ENCODE measurements at regions not wholly inside any gene's neighbourhood (a gene's known extent, or its start where the extent isn't known, plus 50 kb on each side); places are given as distances from the start of the nearest gene placed in this dataset.

GRCh38 chr2:173623438-173624319 is 269.0 kb downstream of the CDCA7 start:
- no peak for TF ChIP-seq POLR2AphosphoS5 (IDR thresholded peaks at IDR 0.05)
- ATAC-seq = no peak
- no peaks in the 10 kb centered on the region for H3K4me1 ChIP-seq

GRCh38 chr2:173625315-173625714 is 270.6 kb downstream of the CDCA7 start:
- TF ChIP-seq CTCF (IDR thresholded peaks at IDR 0.05) (no peak), POLR2AphosphoS5 (IDR thresholded peaks at IDR 0.05) (no peak), POLR2A (IDR thresholded peaks at IDR 0.05) (no peak), EP300 (IDR thresholded peaks at IDR 0.05) (no peak)
- no peaks in the 10 kb centered on the region for H3K36me3 ChIP-seq
- H3K27ac ChIP-seq = no peak overlapping the region
- H3K4me1 ChIP-seq = no peaks in the 10 kb centered on the region
- no peaks in the 10 kb centered on the region for H3K9me3 ChIP-seq
- 90% methylated on average over 5 of the region's 11 CpGs; no CpG with 5 or more reads in 1 of the 2 donors for WGBS, 2 donors (ENCODE audit: low coverage in 1 of 2)
- H3K4me3 ChIP-seq = no peak overlapping the region
- H3K27me3 ChIP-seq = no peaks in the 10 kb centered on the region
- ATAC-seq = no peak

More at GRCh38 chr2:173623438-173624319, 269.0 kb downstream of the CDCA7 start:
- H3K27me3 ChIP-seq = no peaks in the 10 kb centered on the region
- 53 to 64% methylated on average over 8 to 12 of the region's 13 CpGs for WGBS, 2 donors (ENCODE audit: low coverage in 1 of 2)
- H3K9me3 ChIP-seq = no peaks in the 10 kb centered on the region
- no peak overlapping the region for H3K27ac ChIP-seq
- H3K36me3 ChIP-seq = no peaks in the 10 kb centered on the region
- no peak overlapping the region for H3K4me3 ChIP-seq

- TF ChIP-seq CTCF (IDR thresholded peaks at IDR 0.05) (no peak), POLR2A (IDR thresholded peaks at IDR 0.05) (no peak), POLR2AphosphoS5 (IDR thresholded peaks at IDR 0.05) (no peak), EP300 (IDR thresholded peaks at IDR 0.05) (no peak)
- no peaks in the 10 kb centered on the region for H3K27me3 ChIP-seq
- no peaks in the 10 kb centered on the region for H3K9me3 ChIP-seq
- H3K36me3 ChIP-seq = no peaks in the 10 kb centered on the region
- ATAC-seq = no peak
- no peak overlapping the region for H3K27ac ChIP-seq
- H3K4me1 ChIP-seq = no peaks in the 10 kb centered on the region
- H3K4me3 ChIP-seq = no peak overlapping the region
Measured at GRCh38 chr2:173629076-173629475, 274.4 kb downstream of the CDCA7 start.

- WGBS, 2 donors (ENCODE audit: low coverage in 1 of 2) = 61 to 62% methylated on average over 9 of the region's 9 CpGs
- Histone ChIP-seq H3K27me3 (no peaks in the 10 kb centered on the region), H3K4me3 (no peak overlapping the region), H3K36me3 (no peaks in the 10 kb centered on the region), H3K27ac (peak overlapping the region in 1 of 4 donors; percentile 7), H3K4me1 (no peaks in the 10 kb centered on the region), H3K9me3 (no peaks in the 10 kb centered on the region)
- TF ChIP-seq EP300 (IDR thresholded peaks at IDR 0.05) (no peak), CTCF (IDR thresholded peaks at IDR 0.05) (no peak), POLR2A (IDR thresholded peaks at IDR 0.05) (no peak)
- no peak for ATAC-seq
Measured at GRCh38 chr2:173630425-173631126, 275.9 kb downstream of the CDCA7 start.

GRCh38 chr2:173631127-173631460 is 276.4 kb downstream of the CDCA7 start:
- TF ChIP-seq POLR2A (IDR thresholded peaks at IDR 0.05) (no peak), EP300 (IDR thresholded peaks at IDR 0.05) (no peak)
- Histone ChIP-seq H3K4me3 (no peak overlapping the region), H3K27me3 (no peaks in the 10 kb centered on the region), H3K27ac (peak overlapping the region in 1 of 4 donors; percentile 7), H3K36me3 (no peaks in the 10 kb centered on the region), H3K4me1 (no peaks in the 10 kb centered on the region), H3K9me3 (no peaks in the 10 kb centered on the region)
- 0 to 11% methylated on average over 4 of the region's 4 CpGs for WGBS, 2 donors (ENCODE audit: low coverage in 1 of 2)
- ATAC-seq = no peak

- TF ChIP-seq CTCF (IDR thresholded peaks at IDR 0.05) = no peak
- no peak for TF ChIP-seq POLR2A (IDR thresholded peaks at IDR 0.05)
- TF ChIP-seq POLR2AphosphoS5 (IDR thresholded peaks at IDR 0.05) = no peak
- TF ChIP-seq EP300 (IDR thresholded peaks at IDR 0.05) = no peak
- 36 to 42% methylated on average over 3 of the region's 3 CpGs for WGBS, 2 donors (ENCODE audit: low coverage in 1 of 2)
- Histone ChIP-seq H3K4me1 (peaks cover 0 to 10% (median 0%) of the 10 kb centered on the region in 3 donors), H3K4me3 (no peak overlapping the region), H3K9me3 (no peaks in the 10 kb centered on the region), H3K27ac (no peak overlapping the region), H3K36me3 (no peaks in the 10 kb centered on the region), H3K27me3 (no peaks in the 10 kb centered on the region)
- ATAC-seq = no peak
Measured at GRCh38 chr2:173644146-173644545, 289.5 kb downstream of the CDCA7 start.

All from gastroesophageal sphincter (tissue), 4 donors.